HG02798 (cell line): ENCODE measurements at regions not wholly inside any gene's neighbourhood (a gene's known extent, or its start where the extent isn't known, plus 50 kb on each side); places are given as distances from the start of the nearest gene placed in this dataset.
A peak's percentile ranks its signal among the peaks of the same experiment; 100 is the strongest.
"Not testable (repeated sequence)": the region's sequence is repeated elsewhere in the genome, so short reads cannot be mapped to it uniquely, and the experiment has no call there.

Source experiments
- ATAC-seq: cut with Tn5 transposase; IDR thresholded peaks from one replicate; pipeline ENCODE4 v1.9.1; 2021; ENCODE audit warnings: mild to moderate bottlenecking; ENCODE audit not compliant: unreplicated experiment, poor library complexity

DNA sequence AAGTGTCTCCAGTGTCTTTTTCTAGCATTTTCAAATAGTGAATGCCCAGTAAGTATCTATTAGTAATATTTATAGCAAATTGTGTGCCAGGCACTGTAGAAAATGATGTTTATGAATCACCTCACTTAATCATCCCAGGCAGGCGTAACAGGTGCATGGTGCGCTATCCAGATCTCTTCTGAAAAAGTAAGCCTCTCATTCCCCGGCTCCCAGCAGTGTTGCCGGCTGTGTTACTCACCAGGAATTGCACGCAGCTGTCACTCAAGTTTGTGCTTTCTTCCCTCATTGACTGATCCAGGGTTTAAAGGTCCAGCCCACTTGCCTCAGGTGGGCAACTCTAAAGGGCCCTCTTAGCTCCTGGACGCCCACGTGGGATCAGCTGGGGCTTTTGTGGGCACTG lies 173.8 kb upstream of the RASSF8 start:
- no peak for ATAC-seq

- ATAC-seq: no peak
Observed at GRCh38 chr12:25785134-25785533, 173.3 kb upstream of the RASSF8 start.

GRCh38 chr12:25787701-25788100 lies 170.8 kb upstream of the RASSF8 start:
- ATAC-seq: no peak

GRCh38 chr12:25788707-25789442 lies 169.6 kb upstream of the RASSF8 start:
- ATAC-seq: no peak

GRCh38 chr12:25789541-25789944 lies 168.9 kb upstream of the RASSF8 start:
- no peak for ATAC-seq

DNA sequence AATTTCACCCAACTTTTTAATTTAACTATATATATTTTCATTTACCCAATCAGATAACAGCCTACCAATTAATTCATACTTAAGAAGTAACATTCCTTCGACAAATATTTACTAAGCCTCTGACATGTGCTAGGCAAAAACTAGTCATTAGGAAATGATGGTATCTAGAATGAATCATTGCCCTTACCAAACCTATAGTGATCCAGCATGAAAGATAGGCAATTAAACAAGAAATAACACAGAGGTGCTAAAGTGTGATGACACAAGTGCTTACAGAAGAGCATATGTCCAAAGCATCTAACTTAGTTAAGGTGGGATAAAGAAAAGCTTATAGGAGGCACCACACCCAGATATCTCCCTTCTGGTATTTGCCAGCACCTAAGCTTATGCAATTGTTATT lies 166.5 kb upstream of the RASSF8 start:
- ATAC-seq: no peak

GRCh38 chr12:25793196-25793595 lies 165.3 kb upstream of the RASSF8 start:
- ATAC-seq: no peak

DNA sequence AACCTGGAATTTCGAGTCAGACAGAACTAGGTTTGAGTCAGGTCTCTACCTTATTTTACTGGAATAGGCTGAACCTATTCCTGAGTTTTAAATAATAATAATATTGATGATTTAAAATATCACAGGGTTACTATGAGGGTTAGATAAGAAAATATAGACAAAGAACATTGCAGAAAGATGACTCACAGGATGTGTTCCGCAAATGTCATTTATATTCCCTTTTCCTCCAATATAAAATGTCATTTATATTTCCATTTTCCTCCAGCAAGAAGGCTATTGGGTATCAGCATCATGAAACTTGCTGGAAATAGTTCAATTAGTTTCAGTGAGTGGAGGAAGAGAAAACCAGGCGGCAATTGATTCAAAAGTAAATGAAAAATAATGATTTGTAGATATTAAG lies 163.9 kb upstream of the RASSF8 start:
- ATAC-seq: no peak

- no peak for ATAC-seq
Observed at GRCh38 chr12:25796523-25797000, 161.9 kb upstream of the RASSF8 start.

DNA sequence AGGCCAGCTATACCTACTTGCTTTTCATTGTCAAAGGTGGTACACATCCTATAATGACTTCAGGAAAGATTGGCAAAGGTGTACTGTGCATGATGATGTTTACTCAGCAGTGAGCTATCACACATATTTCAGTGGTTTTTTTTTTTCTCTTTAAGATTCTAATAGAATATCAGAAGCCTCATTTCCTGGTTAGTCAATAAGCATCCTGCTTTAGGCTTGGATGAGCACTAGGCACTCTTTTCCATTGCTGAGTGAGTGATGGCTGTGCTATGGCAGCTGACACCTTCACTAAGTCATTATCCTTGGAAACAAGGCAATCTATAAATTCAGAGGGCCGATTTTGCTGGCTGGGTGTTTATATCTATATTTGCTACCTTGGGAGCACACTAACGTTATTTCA lies 161.1 kb upstream of the RASSF8 start:
- no peak for ATAC-seq

- ATAC-seq: no peak
Observed at GRCh38 chr12:25797949-25798348, 160.5 kb upstream of the RASSF8 start.

DNA sequence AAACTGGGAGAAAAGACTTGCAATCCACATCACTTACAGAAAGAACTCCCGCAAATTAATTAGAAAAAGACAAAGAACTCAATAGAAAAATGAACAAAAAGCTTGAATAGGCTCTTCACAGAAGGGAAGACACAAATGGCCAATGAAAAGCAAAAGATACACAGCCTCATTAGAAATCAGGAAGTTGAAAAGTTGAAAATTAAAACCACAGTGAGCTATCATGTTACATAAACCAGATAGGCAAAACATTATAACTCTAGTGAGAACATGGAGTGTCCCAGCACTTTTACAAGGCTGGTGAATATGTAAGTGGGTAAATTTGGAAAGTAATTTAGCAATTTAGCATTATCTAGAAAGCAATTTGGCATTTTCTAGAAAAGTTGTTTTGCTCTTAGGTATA lies 158.4 kb upstream of the RASSF8 start:
- no peak for ATAC-seq

DNA sequence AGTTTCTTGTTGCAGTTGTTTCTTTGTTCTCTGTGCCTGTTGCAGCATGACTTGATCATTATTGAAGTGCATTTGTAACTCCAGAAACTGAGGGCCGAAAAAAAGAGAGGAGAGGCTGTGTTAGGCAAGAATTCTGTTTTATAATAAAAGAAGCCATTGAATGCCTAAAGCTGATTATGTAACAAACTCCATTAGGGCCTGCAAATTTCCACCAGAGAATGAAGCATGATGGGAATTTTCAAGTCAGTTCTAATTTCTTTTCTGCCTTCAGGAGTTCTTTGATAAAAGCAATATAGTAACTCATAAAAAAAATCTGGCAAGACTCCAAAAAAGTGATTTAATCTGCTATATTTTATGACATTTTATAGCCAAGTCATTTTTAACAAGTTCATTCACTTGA lies 156.7 kb upstream of the RASSF8 start:
- no peak for ATAC-seq

- no peak for ATAC-seq
Observed at GRCh38 chr12:25802143-25802542, 156.3 kb upstream of the RASSF8 start.

DNA sequence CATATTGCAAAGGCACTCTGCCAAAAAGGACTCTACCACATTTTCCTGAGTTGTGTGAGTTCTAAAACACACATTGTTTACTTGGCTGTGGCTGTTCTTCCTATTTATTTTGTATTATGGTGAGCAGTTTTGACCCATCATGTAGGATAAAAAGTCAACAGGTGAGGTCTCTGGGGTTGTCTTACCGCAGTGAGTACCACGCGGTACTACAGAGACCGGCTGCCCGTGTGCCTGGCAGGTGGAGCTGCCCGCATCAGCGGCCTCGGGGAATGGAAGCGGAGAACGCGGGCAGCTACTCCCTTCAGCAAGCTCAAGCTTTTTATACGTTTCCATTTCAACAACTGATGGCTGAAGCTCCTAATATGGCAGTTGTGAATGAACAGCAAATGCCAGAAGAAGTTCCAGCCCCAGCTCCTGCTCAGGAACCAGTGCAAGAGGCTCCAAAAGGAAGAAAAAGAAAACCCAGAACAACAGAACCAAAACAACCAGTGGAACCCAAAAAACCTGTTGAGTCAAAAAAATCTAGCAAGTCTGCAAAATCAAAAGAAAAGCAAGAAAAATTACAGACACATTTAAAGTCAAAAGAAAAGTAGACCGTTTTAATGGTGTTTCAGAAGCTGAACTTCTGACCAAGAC lies 155.3 kb upstream of the RASSF8 start:
- ATAC-seq: not testable (repeated sequence)

- not testable (repeated sequence) for ATAC-seq
Observed at GRCh38 chr12:25804286-25804685, 154.2 kb upstream of the RASSF8 start.

DNA sequence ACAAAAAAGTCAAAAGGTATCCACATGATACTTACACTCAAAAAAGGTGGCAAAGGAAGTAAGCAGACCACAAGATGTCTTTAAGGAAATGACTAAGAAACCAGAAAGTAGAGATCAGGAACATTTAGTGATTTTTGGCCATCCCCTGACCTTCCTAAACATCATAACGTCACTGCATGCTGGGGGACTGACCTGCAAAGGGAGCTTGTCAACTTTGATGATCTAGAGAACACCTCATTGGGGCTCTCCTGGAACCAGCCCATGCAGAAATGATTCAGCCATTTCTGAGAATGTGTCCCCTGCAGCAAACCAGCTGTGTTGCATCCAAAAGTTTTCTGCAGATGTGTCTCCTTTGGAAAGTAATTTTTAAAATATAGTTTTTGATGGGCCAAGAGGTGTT lies 152.2 kb upstream of the RASSF8 start:
- no peak for ATAC-seq

GRCh38 chr12:25808604-25809003 lies 149.9 kb upstream of the RASSF8 start:
- no peak for ATAC-seq

DNA sequence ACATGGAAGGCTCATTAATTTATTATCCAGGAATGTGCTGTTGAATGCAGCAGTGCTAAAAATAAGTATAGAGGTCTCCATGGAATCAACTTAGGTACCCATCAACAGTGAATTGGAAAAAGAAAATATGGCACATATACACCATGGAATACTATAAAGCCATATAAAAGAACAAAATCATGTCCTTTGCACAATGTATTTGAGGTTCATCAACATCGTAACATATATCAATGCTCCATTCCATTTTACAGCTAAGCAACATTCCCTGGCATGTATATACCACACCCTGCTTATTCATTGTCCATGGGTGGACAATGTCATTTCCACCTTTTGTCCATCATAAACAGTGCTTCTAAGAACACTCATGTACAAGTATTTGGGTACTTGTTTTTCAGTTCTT lies 147.8 kb upstream of the RASSF8 start:
- ATAC-seq: no peak

GRCh38 chr12:25811656-25812126 lies 146.8 kb upstream of the RASSF8 start:
- peak; percentile 70 for ATAC-seq

DNA sequence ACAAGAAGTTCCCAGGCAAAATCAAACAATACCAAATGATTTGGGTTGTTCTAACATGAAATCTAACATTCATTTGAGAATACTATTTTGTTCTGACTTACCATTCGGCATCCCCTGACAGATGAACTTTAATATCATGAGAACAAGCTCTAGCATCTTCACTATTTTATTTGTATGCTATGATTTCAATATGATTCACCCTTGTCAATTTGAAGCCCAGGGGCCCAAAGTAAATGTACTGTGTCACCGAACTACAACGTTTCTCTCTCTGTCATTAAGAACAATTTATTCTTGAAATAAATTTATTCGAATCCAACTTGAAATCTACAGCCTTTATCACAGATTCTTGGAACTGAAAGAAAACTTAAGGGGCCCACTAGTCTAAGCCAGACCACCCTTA lies 146.2 kb upstream of the RASSF8 start:
- ATAC-seq: no peak

- no peak for ATAC-seq
Observed at GRCh38 chr12:25813843-25814242, 144.6 kb upstream of the RASSF8 start.
